H9 (cell line): ENCODE measurements at regions not wholly inside any gene's neighbourhood (a gene's known extent, or its start where the extent isn't known, plus 50 kb on each side); places are given as distances from the start of the nearest gene placed in this dataset.

Experiments used
- DNase-seq: peaks from one replicate; pipeline ENCODE4 v3.0.0-alpha.2; 2017
- H2AFZ ChIP-seq: one replicate; pipeline ENCODE4 v1.6.1; 2013; ENCODE audit warnings: mild to moderate bottlenecking, low read length, control low read depth, moderate library complexity
- H2AK5ac ChIP-seq: 2 replicates; pipeline ENCODE4 v1.6.1; 2013; ENCODE audit warnings: low read length, control low read depth, mixed read lengths; ENCODE audit not compliant: insufficient read length
- H2BK120ac ChIP-seq: one replicate; pipeline ENCODE4 v1.6.1; 2013; ENCODE audit warnings: low read depth, mild to moderate bottlenecking, low read length, control low read depth, inconsistent platforms; ENCODE audit not compliant: poor library complexity, severe bottlenecking
- H2BK12ac ChIP-seq: 2 replicates; pipeline ENCODE4 v1.6.1; 2013; ENCODE audit warnings: low read length, control low read depth, mixed read lengths, low read depth; ENCODE audit not compliant: insufficient read length
- H2BK15ac ChIP-seq: 2 replicates; pipeline ENCODE4 v1.6.1; 2013; ENCODE audit warnings: low read depth, low read length, control low read depth
- H2BK20ac ChIP-seq: one replicate; pipeline ENCODE4 v1.6.1; 2013; ENCODE audit warnings: low read depth, mild to moderate bottlenecking, low read length, control low read depth, inconsistent platforms; ENCODE audit not compliant: poor library complexity, severe bottlenecking
- H2BK5ac ChIP-seq: 2 replicates; pipeline ENCODE4 v1.6.1; 2013; ENCODE audit warnings: low read length, control low read depth, mixed read lengths; ENCODE audit not compliant: insufficient read length
- H3K14ac ChIP-seq: 2 replicates; pipeline ENCODE4 v1.6.1; 2013; ENCODE audit warnings: low read length, control low read depth; ENCODE audit not compliant: insufficient read depth
- H3K18ac ChIP-seq: 2 replicates; pipeline ENCODE4 v1.6.1; 2013; ENCODE audit warnings: low read depth, mild to moderate bottlenecking, mixed read lengths, low read length, control low read depth; ENCODE audit not compliant: insufficient read length
- H3K23ac ChIP-seq: 2 replicates; pipeline ENCODE4 v1.6.1; 2013; ENCODE audit warnings: low read length, control low read depth, mixed read lengths, low read depth; ENCODE audit not compliant: insufficient read length
- H3K23me2 ChIP-seq: 2 replicates; pipeline ENCODE4 v1.6.1; 2013; ENCODE audit warnings: low read depth, mild to moderate bottlenecking, mixed read lengths, low read length, control low read depth; ENCODE audit not compliant: insufficient read length, poor library complexity, severe bottlenecking
- H3K27ac ChIP-seq: 2 replicates; pipeline ENCODE4 v1.5.1; 2013; ENCODE audit warnings: low read length, control low read depth, mixed read lengths, low read depth; ENCODE audit not compliant: insufficient read length
- H3K27me3 ChIP-seq: 2 replicates; pipeline ENCODE4 v1.6.1; 2013; ENCODE audit warnings: low read length, control low read depth, inconsistent platforms; ENCODE audit not compliant: insufficient read depth
- H3K4ac ChIP-seq: 2 replicates; pipeline ENCODE4 v1.6.1; 2013; ENCODE audit warnings: low read depth, mild to moderate bottlenecking, control low read depth, inconsistent platforms, low read length, moderate library complexity
- H3K4me1 ChIP-seq: 2 replicates; pipeline ENCODE4 v1.6.1; 2013; ENCODE audit warnings: low read length, control low read depth, inconsistent platforms; ENCODE audit not compliant: insufficient read depth
- H3K4me2 ChIP-seq: 2 replicates; pipeline ENCODE4 v1.6.1; 2013; ENCODE audit warnings: low read length, control low read depth, mixed read lengths; ENCODE audit not compliant: insufficient read length, insufficient read depth
- H3K56ac ChIP-seq: 2 replicates; pipeline ENCODE4 v1.6.1; 2013; ENCODE audit warnings: low read depth, mild to moderate bottlenecking, mixed read lengths, low read length, control low read depth; ENCODE audit not compliant: insufficient read length
- H3K79me1 ChIP-seq: 2 replicates; pipeline ENCODE4 v1.6.1; 2013; ENCODE audit warnings: low read depth, mild to moderate bottlenecking, moderate library complexity, low read length, control low read depth, inconsistent platforms; ENCODE audit not compliant: insufficient read depth, poor library complexity, severe bottlenecking
- H3K79me2 ChIP-seq: 2 replicates; pipeline ENCODE4 v1.6.1; 2013; ENCODE audit warnings: low read length, control low read depth, inconsistent platforms; ENCODE audit not compliant: insufficient read depth
- H3K9ac ChIP-seq: 2 replicates; pipeline ENCODE4 v1.6.1; 2013; ENCODE audit warnings: low read length, control low read depth, mixed read lengths; ENCODE audit not compliant: insufficient read length; ENCODE audit errors: extremely low read depth
- H3K9me3 ChIP-seq: one replicate; pipeline ENCODE4 v1.6.1; 2013; ENCODE audit warnings: low read depth, low read length, inconsistent platforms; ENCODE audit not compliant: control insufficient read depth
- H3T11ph ChIP-seq: one replicate; pipeline ENCODE4 v1.6.1; 2013; ENCODE audit warnings: mild to moderate bottlenecking, low read length, control low read depth, inconsistent platforms
- H4K20me1 ChIP-seq: one replicate; pipeline ENCODE4 v1.6.1; 2013; ENCODE audit not compliant: control insufficient read depth, insufficient read length, insufficient read depth
- H4K5ac ChIP-seq: 2 replicates; pipeline ENCODE4 v1.6.1; 2013; ENCODE audit warnings: low read depth, mild to moderate bottlenecking, mixed read lengths, low read length, control low read depth; ENCODE audit not compliant: insufficient read length
- H4K8ac ChIP-seq: replicated peaks from 2 replicates; pipeline ENCODE4 v1.6.1; 2013; ENCODE audit warnings: low read length, control low read depth, mixed read lengths, low read depth; ENCODE audit not compliant: insufficient read length
- H4K91ac ChIP-seq: 2 replicates; pipeline ENCODE4 v1.6.1; 2013; ENCODE audit warnings: low read depth, mild to moderate bottlenecking, moderate library complexity, mixed read lengths, low read length, control low read depth; ENCODE audit not compliant: insufficient read length
- H3K27ac Mint-ChIP-seq, 3 experiments: 2 replicates in 2 of 3; 3 replicates in 1 of 3; pipeline ENCODE4 v1.8.0; 2020 to 2021; ENCODE audit warnings: mixed read lengths in 3 of 3, mild to moderate bottlenecking in 1 of 3, moderate library complexity in 1 of 3
- H3K27me3 Mint-ChIP-seq: 2 replicates; pipeline ENCODE4 v1.8.0; 2021; ENCODE audit warnings: low read depth, mild to moderate bottlenecking, moderate library complexity, mixed read lengths
- H3K36me3 Mint-ChIP-seq, 3 experiments: 2 replicates in 2 of 3; 3 replicates in 1 of 3; pipeline ENCODE4 v1.8.0; 2020 to 2021; ENCODE audit warnings: low read depth in 3 of 3, mixed read lengths in 3 of 3; ENCODE audit not compliant: insufficient read depth in 1 of 3
- H3K4me1 Mint-ChIP-seq, 2 experiments: 2 replicates each; pipeline ENCODE4 v1.8.0; 2020; ENCODE audit warnings: mixed read lengths in 2 of 2
- H3K4me3 Mint-ChIP-seq, 2 experiments: 2 replicates in 1 of 2; 3 replicates in 1 of 2; pipeline ENCODE4 v1.8.0; 2020 to 2021; ENCODE audit warnings: mild to moderate bottlenecking in 2 of 2, mixed read lengths in 2 of 2, moderate library complexity in 1 of 2
- H3K9me3 Mint-ChIP-seq, 2 experiments: 2 replicates in 1 of 2; 3 replicates in 1 of 2; pipeline ENCODE4 v1.8.0; 2020; ENCODE audit warnings: mild to moderate bottlenecking in 2 of 2, mixed read lengths in 2 of 2, moderate library complexity in 1 of 2
- CTCF ChIP-seq: fragments of 200-600 bp; sonication (generic); conservative IDR thresholded peaks from 3 replicates; pipeline ENCODE4 v1.8.0; 2021; ENCODE audit warnings: antibody characterized with exemption, mild to moderate bottlenecking
- WGBS: extraction: QIAGEN DNeasy Blood & Tissue Kit; methylation state at CpG from one replicate; pipeline ENCODE4 v1.1.7; 2013; ENCODE audit warnings: missing lambda C conversion rate, low lambda C conversion rate, mixed read lengths; ENCODE audit not compliant: insufficient read length; ENCODE audit errors: extremely low coverage; 5-methylcytosine and 5-hydroxymethylcytosine counted together

- no peak overlapping the region for H3T11ph ChIP-seq
- no peak overlapping the region for H3K4ac ChIP-seq
- H3K23ac ChIP-seq = no peak overlapping the region
- H2BK12ac ChIP-seq = no peak overlapping the region
- H3K4me3 Mint-ChIP-seq = no peak overlapping the region
- H4K91ac ChIP-seq = no peak overlapping the region
- peaks cover 17 to 19% of the 10 kb centered on the region in 2 experiments for H3K4me1 Mint-ChIP-seq
- H2AK5ac ChIP-seq = no peak overlapping the region
- H2BK120ac ChIP-seq = no peak overlapping the region
- H3K9me3 Mint-ChIP-seq = peaks cover 0 to 11% of the 10 kb centered on the region in 2 experiments; a peak in 3 of 5 replicates
- peaks cover 3% of the 10 kb centered on the region; the same call in 1 of the 2 replicates for H3K4me1 ChIP-seq
- H2BK5ac ChIP-seq = no peak overlapping the region
- H3K9me3 ChIP-seq = no peaks in the 10 kb centered on the region
- no peak overlapping the region for H3K9ac ChIP-seq
- H3K79me2 ChIP-seq = no peaks in the 10 kb centered on the region
- H3K27me3 ChIP-seq = no peaks in the 10 kb centered on the region
- no peaks in the 10 kb centered on the region for H4K20me1 ChIP-seq
- no peaks in the 10 kb centered on the region for H3K23me2 ChIP-seq
- H3K27ac Mint-ChIP-seq = no peak overlapping the region; a peak in 1 of 7 replicates
- no peak overlapping the region for H4K8ac ChIP-seq
- no peak overlapping the region for H4K5ac ChIP-seq
- H3K56ac ChIP-seq = no peak overlapping the region
- H2BK20ac ChIP-seq = no peak overlapping the region
- no CpG with 5 or more reads among the region's 4 CpGs for WGBS
- no peak overlapping the region for H2AFZ ChIP-seq
- no peak overlapping the region for H3K4me2 ChIP-seq
- DNase-seq = no peak
- H3K14ac ChIP-seq = no peak overlapping the region
- no peak for TF ChIP-seq CTCF
- no peak overlapping the region; the same call in 1 of the 2 replicates for H2BK15ac ChIP-seq
- peaks cover 0 to 2% (median 0%) of the 10 kb centered on the region in 3 experiments; a peak in 1 of 7 replicates for H3K36me3 Mint-ChIP-seq
- H3K79me1 ChIP-seq = no peaks in the 10 kb centered on the region
- H3K18ac ChIP-seq = no peak overlapping the region
- peaks cover 4% of the 10 kb centered on the region for H3K27me3 Mint-ChIP-seq
- no peak overlapping the region for H3K27ac ChIP-seq
Observed at GRCh38 chr1:4323309-4323708, 331.1 kb upstream of the AJAP1 start.
